ENCODE measurements at regions not wholly inside any gene's neighbourhood (a gene's known extent, or its start where the extent isn't known, plus 50 kb on each side); places are given as distances from the start of the nearest gene placed in this dataset.

DNA sequence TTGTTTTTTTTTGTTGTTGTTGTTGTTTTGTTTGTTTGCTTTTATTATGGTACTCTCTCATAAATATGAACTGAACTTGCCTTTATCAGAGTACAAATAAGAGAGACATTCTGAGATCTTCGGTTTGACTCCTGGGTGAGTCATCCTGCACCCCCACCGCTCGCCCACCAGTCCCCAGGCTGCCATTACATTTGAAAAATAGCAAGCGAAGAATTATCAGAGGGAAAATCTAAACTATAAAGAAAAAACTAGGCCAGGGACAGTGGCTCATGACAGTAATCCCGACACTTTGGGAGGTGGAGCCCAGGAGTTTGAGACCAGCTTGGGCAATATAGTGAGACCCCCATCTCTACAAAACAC is 122.1 kb upstream of the MAP3K1 start:
- no peaks in the 10 kb centered on the region for H3K36me3 ChIP-seq (ENCODE audit: insufficient read depth, low read length, poor library complexity, severe bottlenecking)
- CTCF ChIA-PET = no interaction called here
- H3K27me3 ChIP-seq (replicated peaks; ENCODE audit: insufficient read depth, low read depth, low read length, poor library complexity) = peaks cover 6% of the 10 kb centered on the region
- BruUV-seq (replicated peaks) = no TSS peak
- H3K4me1 ChIP-seq (ENCODE audit: insufficient read depth, low read length, poor library complexity, severe bottlenecking) = no peaks in the 10 kb centered on the region
- POLR2A ChIA-PET (ENCODE audit: low non-redundant PET) = no interaction called here
- no peak for DNase-seq (ENCODE audit: low spot score)
- H3K27ac ChIP-seq (ENCODE audit: low read depth, low read length, poor library complexity, severe bottlenecking) = no peak overlapping the region
- intact Hi-C loops (cut with micrococcal nuclease; ENCODE audit: unreplicated experiment) = no loop called here
- H3K9me3 ChIP-seq (ENCODE audit: low read depth, low read length, poor library complexity, severe bottlenecking) = no peaks in the 10 kb centered on the region
- no peak overlapping the region for H3K4me3 ChIP-seq (ENCODE audit: low read depth, low read length, poor library complexity, severe bottlenecking)
- TF ChIP-seq CTCF (conservative IDR thresholded peaks at IDR 0.05; ENCODE audit: low read depth, low read length) (no peak), EZH2 (IDR thresholded peaks at IDR 0.05; ENCODE audit: borderline replicate concordance, low read depth, low read length, poor library complexity, severe bottlenecking) (no peak)

- no peak overlapping the region for H3K4me3 ChIP-seq (ENCODE audit: low read depth, low read length, poor library complexity, severe bottlenecking)
- no peaks in the 10 kb centered on the region for H3K4me1 ChIP-seq (ENCODE audit: insufficient read depth, low read length, poor library complexity, severe bottlenecking)
- no peaks in the 10 kb centered on the region for H3K36me3 ChIP-seq (ENCODE audit: insufficient read depth, low read length, poor library complexity, severe bottlenecking)
- POLR2A ChIA-PET (ENCODE audit: low non-redundant PET) = no interaction called here
- H3K27me3 ChIP-seq (replicated peaks; ENCODE audit: insufficient read depth, low read depth, low read length, poor library complexity) = peaks cover 6% of the 10 kb centered on the region
- TF ChIP-seq EZH2 (IDR thresholded peaks at IDR 0.05; ENCODE audit: borderline replicate concordance, low read depth, low read length, poor library complexity, severe bottlenecking) (no peak), CTCF (conservative IDR thresholded peaks at IDR 0.05; ENCODE audit: low read depth, low read length) (no peak)
- BruUV-seq (replicated peaks) = no TSS peak
- no peaks in the 10 kb centered on the region for H3K9me3 ChIP-seq (ENCODE audit: low read depth, low read length, poor library complexity, severe bottlenecking)
- H3K27ac ChIP-seq (ENCODE audit: low read depth, low read length, poor library complexity, severe bottlenecking) = no peak overlapping the region
- intact Hi-C loops (cut with micrococcal nuclease; ENCODE audit: unreplicated experiment) = no loop called here
- CTCF ChIA-PET = no interaction called here
- no peak for DNase-seq (ENCODE audit: low spot score)
Measured at GRCh38 chr5:56692359-56693219, 122.8 kb upstream of the MAP3K1 start.

DNA sequence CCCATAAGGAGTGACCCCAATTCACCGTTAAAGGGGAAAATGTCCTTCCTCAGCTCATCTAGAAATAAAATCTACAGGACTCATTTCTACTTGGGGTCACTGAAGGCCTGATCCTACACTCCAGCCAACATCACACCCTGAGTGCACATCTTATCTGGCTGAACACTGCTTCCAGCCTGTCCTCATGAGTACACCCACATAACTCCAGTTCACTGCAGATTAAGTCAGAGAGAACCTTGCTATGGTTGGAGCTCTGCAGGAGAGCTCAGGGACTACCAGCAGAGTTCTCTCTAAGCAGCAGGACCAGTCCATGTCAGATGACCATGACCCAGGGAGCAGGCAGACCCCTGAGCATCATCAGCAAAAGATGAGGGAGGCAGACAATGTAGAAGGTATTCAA is 126.9 kb upstream of the MAP3K1 start:
- H3K4me1 ChIP-seq (ENCODE audit: insufficient read depth, low read length, poor library complexity, severe bottlenecking) = no peaks in the 10 kb centered on the region
- no TSS peak for BruUV-seq (replicated peaks)
- no peak overlapping the region for H3K27ac ChIP-seq (ENCODE audit: low read depth, low read length, poor library complexity, severe bottlenecking)
- CTCF ChIA-PET = no interaction called here
- TF ChIP-seq CTCF (conservative IDR thresholded peaks at IDR 0.05; ENCODE audit: low read depth, low read length) (no peak), EZH2 (IDR thresholded peaks at IDR 0.05; ENCODE audit: borderline replicate concordance, low read depth, low read length, poor library complexity, severe bottlenecking) (no peak)
- POLR2A ChIA-PET (ENCODE audit: low non-redundant PET) = no interaction called here
- H3K4me3 ChIP-seq (ENCODE audit: low read depth, low read length, poor library complexity, severe bottlenecking) = no peak overlapping the region
- intact Hi-C loops (cut with micrococcal nuclease; ENCODE audit: unreplicated experiment) = no loop called here
- DNase-seq (ENCODE audit: low spot score) = no peak
- H3K36me3 ChIP-seq (ENCODE audit: insufficient read depth, low read length, poor library complexity, severe bottlenecking) = no peaks in the 10 kb centered on the region
- no peaks in the 10 kb centered on the region for H3K9me3 ChIP-seq (ENCODE audit: low read depth, low read length, poor library complexity, severe bottlenecking)
- H3K27me3 ChIP-seq (replicated peaks; ENCODE audit: insufficient read depth, low read depth, low read length, poor library complexity) = peaks cover 6% of the 10 kb centered on the region
